AG20443 (cell line): ENCODE measurements at regions not wholly inside any gene's neighbourhood (a gene's known extent, or its start where the extent isn't known, plus 50 kb on each side); places are given as distances from the start of the nearest gene placed in this dataset.

Experiments
- DNase-seq: peaks from one replicate; pipeline ENCODE4 v3.0.0; 2012; ENCODE audit warnings: low spot score, mixed read lengths

DNA sequence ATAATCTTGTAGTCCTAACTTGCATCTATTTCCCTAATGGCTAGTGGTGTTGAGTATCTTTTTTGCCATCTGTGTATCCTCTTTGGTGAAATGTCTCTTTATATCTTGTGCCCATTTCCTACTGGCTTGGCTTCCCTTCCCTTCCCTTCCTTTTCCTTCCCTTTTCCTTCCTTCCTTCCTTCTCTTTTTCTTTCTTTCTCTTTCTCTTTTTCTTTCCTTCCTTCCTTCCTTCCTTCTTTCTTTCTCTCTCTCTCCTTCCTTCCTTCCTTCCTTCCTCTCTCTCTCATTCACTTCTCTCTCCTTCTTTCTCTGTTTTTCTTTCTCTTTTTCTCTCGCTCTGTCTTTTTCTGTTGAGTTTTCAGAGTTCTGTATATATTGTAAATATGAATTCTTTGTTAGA is 61.5 kb upstream of the SLC4A4 start:
- no peak for DNase-seq

DNA sequence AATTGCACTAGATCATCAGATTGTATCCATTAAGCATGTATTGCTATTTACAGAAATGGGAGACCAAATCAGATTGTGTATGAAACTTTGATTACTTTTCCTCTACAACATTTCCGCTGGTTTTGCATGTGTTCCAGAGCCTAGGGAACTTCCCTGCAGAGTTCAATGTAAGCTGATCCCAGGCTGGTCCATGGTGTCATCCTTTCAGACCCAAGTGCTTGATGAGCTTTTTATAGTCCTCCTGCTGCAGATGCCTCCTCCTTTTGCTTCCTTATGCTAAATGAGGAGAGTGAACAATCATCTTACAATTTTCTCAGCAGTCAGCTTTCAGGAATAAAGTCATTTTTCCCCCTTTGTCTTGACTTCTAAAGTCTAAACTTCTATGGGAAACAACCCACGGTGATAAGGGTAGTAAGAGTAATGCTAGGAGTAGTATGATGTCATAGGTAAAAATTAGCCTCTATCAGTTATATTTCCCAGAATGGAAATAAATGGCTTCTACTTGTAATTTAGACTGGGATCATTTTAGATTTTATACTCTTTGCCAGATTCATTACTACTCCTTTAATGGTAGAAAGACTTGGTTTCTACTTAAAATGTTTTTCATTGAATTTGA is 55.1 kb upstream of the SLC4A4 start:
- DNase-seq: no peak

DNA sequence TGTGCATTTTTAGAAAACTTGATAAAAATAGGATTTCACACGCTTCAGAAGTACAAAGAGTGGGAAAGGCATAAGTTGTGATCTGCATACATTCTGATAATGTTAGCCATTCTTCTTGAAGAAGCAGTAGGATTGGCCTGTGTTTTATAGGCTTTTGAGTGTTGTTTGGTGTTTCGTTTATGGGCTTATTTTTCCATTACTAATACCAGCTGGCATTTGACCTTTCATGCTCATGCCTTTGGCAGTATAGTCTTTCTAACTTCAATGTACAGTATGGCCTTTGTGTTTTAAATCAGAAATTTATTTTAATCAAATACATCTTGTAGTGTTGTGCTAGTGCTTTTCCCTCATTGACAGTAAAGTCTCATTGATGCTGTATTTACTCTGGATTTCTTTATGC is 51.5 kb upstream of the SLC4A4 start:
- no peak for DNase-seq

DNA sequence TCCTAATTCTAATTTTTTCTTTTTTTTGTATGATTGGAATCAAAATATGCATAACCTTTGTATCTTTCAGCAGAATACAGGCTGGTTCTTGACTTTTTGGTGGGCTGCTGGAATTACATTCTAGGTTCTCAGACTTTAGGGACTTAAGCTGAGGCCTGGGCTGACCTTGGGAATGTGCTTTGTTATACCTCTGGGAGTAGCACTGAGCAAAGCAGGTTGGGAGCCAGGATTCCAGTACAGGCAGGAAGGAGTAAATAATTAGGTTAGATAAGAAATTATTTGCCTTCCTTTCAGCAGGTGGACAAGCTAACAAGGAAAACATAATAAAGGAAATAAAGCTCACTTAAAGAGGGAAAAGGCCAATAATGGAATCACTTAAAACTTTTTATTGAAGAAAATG is 49.9 kb upstream of the SLC4A4 start:
- DNase-seq: no peak
